ENCODE measurements at regions not wholly inside any gene's neighbourhood (a gene's known extent, or its start where the extent isn't known, plus 50 kb on each side); places are given as distances from the start of the nearest gene placed in this dataset.

DNA sequence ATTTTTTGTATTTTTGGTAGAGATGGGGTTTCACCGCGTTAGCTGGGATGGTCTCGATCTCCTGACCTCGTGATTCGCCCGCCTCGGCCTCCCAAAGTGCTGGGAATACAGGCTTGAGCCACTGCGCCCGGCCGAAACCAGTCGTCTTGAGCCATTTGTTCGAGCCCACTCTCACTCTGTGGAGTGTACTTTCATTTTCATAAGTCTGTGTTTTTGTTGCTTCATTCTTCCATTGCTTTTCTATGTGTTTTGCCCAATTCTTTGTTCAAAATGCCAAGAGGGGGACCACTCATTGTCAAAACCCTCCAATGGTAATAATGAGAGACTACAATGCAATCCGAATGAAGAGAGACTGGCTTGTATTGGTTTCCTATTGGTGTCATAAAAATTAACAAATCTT, 1545.5 kb upstream of the DDX18 start:
- in situ Hi-C loops (cut with HindIII; ENCODE audit: low pct_unique_long_range_greater_than_20kb, low sequenced_read_pairs): no loop called here
- ATAC-seq (no peak), DNase-seq (ENCODE audit: low read depth, low spot score) (no peak)
- Histone ChIP-seq H3K36me3 (ENCODE audit: control insufficient read depth, insufficient read depth, low read length) (no peaks in the 10 kb centered on the region), H3K9me3 (ENCODE audit: control insufficient read depth, insufficient read depth, low read depth, low read length) (peaks cover 10% of the 10 kb centered on the region; the same call in 1 of the 2 replicates), H3K27me3 (ENCODE audit: control insufficient read depth, insufficient read depth, low read length) (no peaks in the 10 kb centered on the region), H3K27ac (ENCODE audit: low read length) (no peak overlapping the region), H3K4me1 (ENCODE audit: control insufficient read depth, insufficient read depth, low read length) (no peaks in the 10 kb centered on the region), H3K4me3 (ENCODE audit: low read depth in 2 of 2, low read length in 2 of 2) (no peak overlapping the region)
- no peak for TF ChIP-seq POLR2AphosphoS5 (IDR thresholded peaks at IDR 0.05; ENCODE audit: low read depth, low read length)
- TF ChIP-seq, protein P1, sequence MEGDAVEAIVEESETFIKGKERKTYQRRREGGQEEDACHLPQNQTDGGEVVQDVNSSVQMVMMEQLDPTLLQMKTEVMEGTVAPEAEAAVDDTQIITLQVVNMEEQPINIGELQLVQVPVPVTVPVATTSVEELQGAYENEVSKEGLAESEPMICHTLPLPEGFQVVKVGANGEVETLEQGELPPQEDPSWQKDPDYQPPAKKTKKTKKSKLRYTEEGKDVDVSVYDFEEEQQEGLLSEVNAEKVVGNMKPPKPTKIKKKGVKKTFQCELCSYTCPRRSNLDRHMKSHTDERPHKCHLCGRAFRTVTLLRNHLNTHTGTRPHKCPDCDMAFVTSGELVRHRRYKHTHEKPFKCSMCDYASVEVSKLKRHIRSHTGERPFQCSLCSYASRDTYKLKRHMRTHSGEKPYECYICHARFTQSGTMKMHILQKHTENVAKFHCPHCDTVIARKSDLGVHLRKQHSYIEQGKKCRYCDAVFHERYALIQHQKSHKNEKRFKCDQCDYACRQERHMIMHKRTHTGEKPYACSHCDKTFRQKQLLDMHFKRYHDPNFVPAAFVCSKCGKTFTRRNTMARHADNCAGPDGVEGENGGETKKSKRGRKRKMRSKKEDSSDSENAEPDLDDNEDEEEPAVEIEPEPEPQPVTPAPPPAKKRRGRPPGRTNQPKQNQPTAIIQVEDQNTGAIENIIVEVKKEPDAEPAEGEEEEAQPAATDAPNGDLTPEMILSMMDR (IDR thresholded peaks at IDR 0.05): no peak
- TF ChIP-seq, protein P2, sequence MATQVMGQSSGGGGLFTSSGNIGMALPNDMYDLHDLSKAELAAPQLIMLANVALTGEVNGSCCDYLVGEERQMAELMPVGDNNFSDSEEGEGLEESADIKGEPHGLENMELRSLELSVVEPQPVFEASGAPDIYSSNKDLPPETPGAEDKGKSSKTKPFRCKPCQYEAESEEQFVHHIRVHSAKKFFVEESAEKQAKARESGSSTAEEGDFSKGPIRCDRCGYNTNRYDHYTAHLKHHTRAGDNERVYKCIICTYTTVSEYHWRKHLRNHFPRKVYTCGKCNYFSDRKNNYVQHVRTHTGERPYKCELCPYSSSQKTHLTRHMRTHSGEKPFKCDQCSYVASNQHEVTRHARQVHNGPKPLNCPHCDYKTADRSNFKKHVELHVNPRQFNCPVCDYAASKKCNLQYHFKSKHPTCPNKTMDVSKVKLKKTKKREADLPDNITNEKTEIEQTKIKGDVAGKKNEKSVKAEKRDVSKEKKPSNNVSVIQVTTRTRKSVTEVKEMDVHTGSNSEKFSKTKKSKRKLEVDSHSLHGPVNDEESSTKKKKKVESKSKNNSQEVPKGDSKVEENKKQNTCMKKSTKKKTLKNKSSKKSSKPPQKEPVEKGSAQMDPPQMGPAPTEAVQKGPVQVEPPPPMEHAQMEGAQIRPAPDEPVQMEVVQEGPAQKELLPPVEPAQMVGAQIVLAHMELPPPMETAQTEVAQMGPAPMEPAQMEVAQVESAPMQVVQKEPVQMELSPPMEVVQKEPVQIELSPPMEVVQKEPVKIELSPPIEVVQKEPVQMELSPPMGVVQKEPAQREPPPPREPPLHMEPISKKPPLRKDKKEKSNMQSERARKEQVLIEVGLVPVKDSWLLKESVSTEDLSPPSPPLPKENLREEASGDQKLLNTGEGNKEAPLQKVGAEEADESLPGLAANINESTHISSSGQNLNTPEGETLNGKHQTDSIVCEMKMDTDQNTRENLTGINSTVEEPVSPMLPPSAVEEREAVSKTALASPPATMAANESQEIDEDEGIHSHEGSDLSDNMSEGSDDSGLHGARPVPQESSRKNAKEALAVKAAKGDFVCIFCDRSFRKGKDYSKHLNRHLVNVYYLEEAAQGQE (IDR thresholded peaks at IDR 0.05; ENCODE audit: insufficient read depth in 1 of 2, low read depth in 2 of 2, low read length in 1 of 2): no peak
- no peak for TF ChIP-seq SIN3A (IDR thresholded peaks at IDR 0.05; ENCODE audit: borderline replicate concordance, insufficient read depth, low read depth, low read length)
- no peak for TF ChIP-seq TCF7L2 (IDR thresholded peaks at IDR 0.05; ENCODE audit: low read depth, low read length)
- ChIA-PET POLR2A (no interaction called here), CTCF (no interaction called here)
- intact Hi-C loops (cut with micrococcal nuclease; ENCODE audit: unreplicated experiment): no loop called here
- BruUV-seq (replicated peaks): no TSS peak

DNA sequence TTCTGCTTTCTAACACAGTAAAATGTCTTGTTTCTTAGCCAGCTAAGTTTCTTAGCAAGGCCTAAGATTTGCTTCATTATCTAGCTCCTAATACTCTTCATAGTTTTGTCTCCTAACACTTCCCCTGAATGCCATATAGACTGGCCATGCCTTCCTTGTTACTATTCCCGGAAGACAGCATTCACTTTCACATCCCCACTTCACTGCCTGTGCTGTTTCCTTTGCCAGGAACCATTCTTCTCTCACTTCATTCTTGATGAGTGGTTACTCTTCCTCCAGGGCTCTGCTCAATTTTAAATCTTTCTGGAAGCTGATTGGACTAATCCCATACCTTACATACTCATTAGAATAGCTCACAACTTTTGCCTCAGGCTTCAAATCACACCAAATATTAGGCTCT, 1510.2 kb upstream of the DDX18 start:
- H3K4me3 ChIP-seq (ENCODE audit: low read depth in 2 of 2, low read length in 2 of 2): no peak overlapping the region
- TF ChIP-seq POLR2AphosphoS5 (IDR thresholded peaks at IDR 0.05; ENCODE audit: low read depth, low read length): no peak
- TF ChIP-seq TCF7L2 (IDR thresholded peaks at IDR 0.05; ENCODE audit: low read depth, low read length): no peak
- TF ChIP-seq, protein P2 (IDR thresholded peaks at IDR 0.05; ENCODE audit: insufficient read depth in 1 of 2, low read depth in 2 of 2, low read length in 1 of 2): no peak
- TF ChIP-seq, protein P1 (IDR thresholded peaks at IDR 0.05): no peak
- no peak for TF ChIP-seq SIN3A (IDR thresholded peaks at IDR 0.05; ENCODE audit: borderline replicate concordance, insufficient read depth, low read depth, low read length)
- H3K27me3 ChIP-seq (ENCODE audit: control insufficient read depth, insufficient read depth, low read length): no peaks in the 10 kb centered on the region
- DNase-seq (ENCODE audit: low read depth, low spot score): no peak
- H3K36me3 ChIP-seq (ENCODE audit: control insufficient read depth, insufficient read depth, low read length): no peaks in the 10 kb centered on the region
- no peaks in the 10 kb centered on the region for H3K4me1 ChIP-seq (ENCODE audit: control insufficient read depth, insufficient read depth, low read length)
- POLR2A ChIA-PET: no interaction called here
- CTCF ChIA-PET: no interaction called here
- BruUV-seq (replicated peaks): no TSS peak
- ATAC-seq: no peak
- H3K27ac ChIP-seq (ENCODE audit: low read length): no peak overlapping the region
- no peaks in the 10 kb centered on the region for H3K9me3 ChIP-seq (ENCODE audit: control insufficient read depth, insufficient read depth, low read depth, low read length)
- in situ Hi-C loops (cut with HindIII; ENCODE audit: low pct_unique_long_range_greater_than_20kb, low sequenced_read_pairs): no loop called here
- intact Hi-C loops (cut with micrococcal nuclease; ENCODE audit: unreplicated experiment): no loop called here
